Keratinocyte (primary cell): ENCODE measurements at regions not wholly inside any gene's neighbourhood (a gene's known extent, or its start where the extent isn't known, plus 50 kb on each side); places are given as distances from the start of the nearest gene placed in this dataset.

Experiments
- DNase-seq: peaks from one replicate; pipeline ENCODE4 v3.0.0-alpha.2; 2011; ENCODE audit warnings: low read depth, missing footprints, low spot score
- FAIRE-seq: peaks from 2 replicates; lab custom pipeline; 2011; peaks lifted over from hg19 to GRCh38; lab: Jason Lieb, UNC
- H2AFZ ChIP-seq: 2 replicates; pipeline ENCODE4 v1.6.0; 2012; ENCODE audit warnings: low read length, control low read depth, inconsistent platforms; ENCODE audit not compliant: control insufficient read depth
- H3K27ac ChIP-seq: 2 replicates; pipeline ENCODE4 v1.5.1; 2011; ENCODE audit warnings: low read length; ENCODE audit not compliant: control insufficient read depth, insufficient read depth
- H3K27me3 ChIP-seq: 3 replicates; pipeline ENCODE4 v1.6.0; 2011; ENCODE audit warnings: low read length; ENCODE audit not compliant: control insufficient read depth, insufficient read depth; ENCODE audit errors: extremely low read depth
- H3K36me3 ChIP-seq, 2 experiments: 2 replicates in 1 of 2; 3 replicates in 1 of 2; pipeline ENCODE4 v1.5.1; 2011; ENCODE audit warnings: low read length in 2 of 2, mild to moderate bottlenecking in 1 of 2; ENCODE audit not compliant: control insufficient read depth in 2 of 2, insufficient read depth in 2 of 2; ENCODE audit errors: extremely low read depth in 1 of 2
- H3K4me1 ChIP-seq: 3 replicates; pipeline ENCODE4 v1.5.1; 2011; ENCODE audit warnings: low read length; ENCODE audit not compliant: control insufficient read depth, insufficient read depth; ENCODE audit errors: extremely low read depth
- H3K4me2 ChIP-seq: 3 replicates; pipeline ENCODE4 v1.6.0; 2011; ENCODE audit warnings: low read depth, low read length; ENCODE audit not compliant: control insufficient read depth, insufficient read depth; ENCODE audit errors: extremely low read depth
- H3K4me3 ChIP-seq, 3 experiments: fragments of 200-600 bp in 1 of 3; sonication (generic) in 1 of 3; 2 replicates in 2 of 3; 3 replicates in 1 of 3; pipeline ENCODE4 v1.5.1; 2011 to 2016; ENCODE audit warnings: low read length in 3 of 3, mild to moderate bottlenecking in 3 of 3, control low read depth in 2 of 3, inconsistent platforms in 1 of 3, low read depth in 1 of 3, mixed read lengths in 1 of 3, mixed run types in 1 of 3, moderate library complexity in 1 of 3; ENCODE audit not compliant: control insufficient read depth in 2 of 3, insufficient read depth in 2 of 3; ENCODE audit errors: extremely low read depth in 1 of 3
- H3K79me2 ChIP-seq: 2 replicates; pipeline ENCODE4 v1.6.0; 2012; ENCODE audit warnings: low read length; ENCODE audit not compliant: control insufficient read depth, insufficient read depth
- H3K9ac ChIP-seq: 3 replicates; pipeline ENCODE4 v1.6.0; 2011; ENCODE audit warnings: low read length; ENCODE audit not compliant: control insufficient read depth, insufficient read depth; ENCODE audit errors: extremely low read depth
- H3K9me1 ChIP-seq: 3 replicates; pipeline ENCODE4 v1.6.0; 2011; ENCODE audit warnings: low read length; ENCODE audit not compliant: control insufficient read depth, insufficient read depth; ENCODE audit errors: extremely low read depth
- H3K9me3 ChIP-seq: 2 replicates; pipeline ENCODE4 v1.5.1; 2012; ENCODE audit warnings: low read depth, low read length; ENCODE audit not compliant: control insufficient read depth
- H4K20me1 ChIP-seq: 3 replicates; pipeline ENCODE4 v1.6.0; 2011; ENCODE audit warnings: low read length; ENCODE audit not compliant: control insufficient read depth, insufficient read depth; ENCODE audit errors: extremely low read depth
- CTCF ChIP-seq, 3 experiments: IDR thresholded peaks in 1 of 3; conservative IDR thresholded peaks in 1 of 3; optimal IDR thresholded peaks in 1 of 3; 2 replicates in 2 of 3; 3 replicates in 1 of 3; pipeline versions ENCODE3 to v1.5.1; 2011; ENCODE audit warnings: low read length in 3 of 3, mild to moderate bottlenecking in 3 of 3, moderate library complexity in 2 of 3, control low read depth in 1 of 3, inconsistent platforms in 1 of 3; ENCODE audit not compliant: insufficient read depth in 2 of 3; ENCODE audit errors: extremely low read depth in 1 of 3
- EZH2 ChIP-seq: IDR thresholded peaks from one replicate; pipeline ENCODE4 v1.6.1; 2012; ENCODE audit warnings: inconsistent platforms, mild to moderate bottlenecking, low read length, moderate library complexity
- dilution Hi-C: fragments of 300-500 bp; cut with MboI; formaldehyde crosslinking; loops from one replicate; pipeline ENCODE4 v1.7.0; 2020; ENCODE audit warnings: low sequenced_read_pairs; ENCODE audit not compliant: extremely low pct_ligation_motif_present

- Histone ChIP-seq H3K27me3 (no peaks in the 10 kb centered on the region), H3K9me1 (no peaks in the 10 kb centered on the region), H3K9me3 (no peaks in the 10 kb centered on the region), H3K4me1 (no peaks in the 10 kb centered on the region), H3K9ac (no peak overlapping the region), H3K36me3 (no peaks in the 10 kb centered on the region), H3K79me2 (no peaks in the 10 kb centered on the region), H3K4me3 (no peak overlapping the region), H2AFZ (no peak overlapping the region), H3K4me2 (no peak overlapping the region), H3K27ac (no peak overlapping the region), H4K20me1 (no peaks in the 10 kb centered on the region)
- DNase-seq, result no peak
- TF ChIP-seq EZH2, result no peak
- TF ChIP-seq CTCF (optimal IDR thresholded peaks at IDR 0.05 in 1 of 3, IDR thresholded peaks at IDR 0.05 in 1 of 3, conservative IDR thresholded peaks at IDR 0.05 in 1 of 3; ENCODE audit: extremely low read depth in 1 of 3, insufficient read depth in 2 of 3, low read length in 3 of 3), result no peak
- no peak for FAIRE-seq
- dilution Hi-C loops, result no loop called here
Observed at GRCh38 chr4:83959160-83959559, 423.3 kb downstream of the GPAT3 start.

- no peaks in the 10 kb centered on the region for H3K4me1 ChIP-seq
- no peaks in the 10 kb centered on the region for H3K27me3 ChIP-seq
- no peak overlapping the region for H3K4me3 ChIP-seq
- no peak overlapping the region for H3K27ac ChIP-seq
- no peak overlapping the region for H3K9ac ChIP-seq
- TF ChIP-seq EZH2, result no peak
- TF ChIP-seq CTCF (optimal IDR thresholded peaks at IDR 0.05 in 1 of 3, IDR thresholded peaks at IDR 0.05 in 1 of 3, conservative IDR thresholded peaks at IDR 0.05 in 1 of 3; ENCODE audit: extremely low read depth in 1 of 3, insufficient read depth in 2 of 3, low read length in 3 of 3), result no peak
- H3K36me3 ChIP-seq, result no peaks in the 10 kb centered on the region
- no peaks in the 10 kb centered on the region for H3K9me3 ChIP-seq
- DNase-seq, result no peak
- no peaks in the 10 kb centered on the region for H4K20me1 ChIP-seq
- H3K9me1 ChIP-seq, result no peaks in the 10 kb centered on the region
- FAIRE-seq, result no peak
- no peak overlapping the region for H3K4me2 ChIP-seq
- dilution Hi-C loops, result no loop called here
- no peak overlapping the region for H2AFZ ChIP-seq
- H3K79me2 ChIP-seq, result no peaks in the 10 kb centered on the region
Observed at GRCh38 chr4:83947830-83948193, 411.9 kb downstream of the GPAT3 start.
